Nephron progenitor cell (in vitro differentiated cells): ENCODE measurements at regions not wholly inside any gene's neighbourhood (a gene's known extent, or its start where the extent isn't known, plus 50 kb on each side); places are given as distances from the start of the nearest gene placed in this dataset.

Experiments
- DNase-seq: peaks from one replicate; pipeline ENCODE4 v3.0.0; 2021
- H3K27ac Mint-ChIP-seq: 2 replicates; pipeline ENCODE4 v1.8.0; 2021; ENCODE audit warnings: mild to moderate bottlenecking, moderate library complexity, mixed read lengths
- H3K27me3 Mint-ChIP-seq: 2 replicates; pipeline ENCODE4 v1.8.0; 2021; ENCODE audit warnings: mild to moderate bottlenecking, low read depth, mixed read lengths; ENCODE audit not compliant: poor library complexity
- H3K36me3 Mint-ChIP-seq: 2 replicates; pipeline ENCODE4 v1.8.0; 2021; ENCODE audit warnings: low read depth, mixed read lengths
- H3K4me1 Mint-ChIP-seq: 2 replicates; pipeline ENCODE4 v1.8.0; 2021; ENCODE audit warnings: mixed read lengths
- H3K4me3 Mint-ChIP-seq: 2 replicates; pipeline ENCODE4 v1.8.0; 2021; ENCODE audit warnings: mild to moderate bottlenecking, moderate library complexity, mixed read lengths
- H3K9me3 Mint-ChIP-seq: 2 replicates; pipeline ENCODE4 v1.8.0; 2021; ENCODE audit warnings: mild to moderate bottlenecking, moderate library complexity, mixed read lengths
- CTCF ChIP-seq: fragments of 200-600 bp; sonication (generic); IDR thresholded peaks from 2 replicates; pipeline ENCODE4 v1.5.0; 2021; ENCODE audit warnings: antibody characterized with exemption

- Mint-ChIP-seq H3K9me3 (peaks cover 19% of the 10 kb centered on the region), H3K27ac (no peak overlapping the region), H3K4me1 (peaks cover 5% of the 10 kb centered on the region), H3K36me3 (no peaks in the 10 kb centered on the region), H3K4me3 (no peak overlapping the region), H3K27me3 (peaks cover 6% of the 10 kb centered on the region)
- no peak for DNase-seq
- no peak for TF ChIP-seq CTCF
Observed at GRCh38 chr12:126773012-126773411, 1494.0 kb upstream of the TMEM132C start.

DNA sequence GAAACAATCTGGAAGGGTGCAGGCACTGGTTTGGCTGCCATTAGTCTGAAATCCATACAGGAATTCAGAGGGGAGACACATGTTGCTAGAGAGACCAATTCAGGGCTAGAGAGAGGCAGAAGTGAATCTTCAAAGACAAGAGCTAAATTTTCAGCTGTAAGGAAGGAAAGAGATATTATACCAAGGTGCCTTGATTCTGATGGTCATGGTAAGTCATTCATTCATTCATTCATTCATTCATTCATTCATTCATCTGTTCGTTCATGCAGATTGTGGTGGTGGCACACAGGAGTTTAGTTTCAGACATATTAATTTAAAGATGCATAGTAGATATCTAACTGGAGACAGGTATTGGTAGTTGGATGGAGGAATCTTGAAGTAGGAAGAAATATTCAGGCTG is 1493.5 kb upstream of the TMEM132C start:
- H3K4me3 Mint-ChIP-seq: no peak overlapping the region
- DNase-seq: no peak
- H3K27ac Mint-ChIP-seq: no peak overlapping the region
- TF ChIP-seq CTCF: no peak
- peaks cover 5% of the 10 kb centered on the region for H3K4me1 Mint-ChIP-seq
- no peaks in the 10 kb centered on the region for H3K36me3 Mint-ChIP-seq
- H3K9me3 Mint-ChIP-seq: peaks cover 14% of the 10 kb centered on the region
- H3K27me3 Mint-ChIP-seq: peaks cover 3% of the 10 kb centered on the region

DNA sequence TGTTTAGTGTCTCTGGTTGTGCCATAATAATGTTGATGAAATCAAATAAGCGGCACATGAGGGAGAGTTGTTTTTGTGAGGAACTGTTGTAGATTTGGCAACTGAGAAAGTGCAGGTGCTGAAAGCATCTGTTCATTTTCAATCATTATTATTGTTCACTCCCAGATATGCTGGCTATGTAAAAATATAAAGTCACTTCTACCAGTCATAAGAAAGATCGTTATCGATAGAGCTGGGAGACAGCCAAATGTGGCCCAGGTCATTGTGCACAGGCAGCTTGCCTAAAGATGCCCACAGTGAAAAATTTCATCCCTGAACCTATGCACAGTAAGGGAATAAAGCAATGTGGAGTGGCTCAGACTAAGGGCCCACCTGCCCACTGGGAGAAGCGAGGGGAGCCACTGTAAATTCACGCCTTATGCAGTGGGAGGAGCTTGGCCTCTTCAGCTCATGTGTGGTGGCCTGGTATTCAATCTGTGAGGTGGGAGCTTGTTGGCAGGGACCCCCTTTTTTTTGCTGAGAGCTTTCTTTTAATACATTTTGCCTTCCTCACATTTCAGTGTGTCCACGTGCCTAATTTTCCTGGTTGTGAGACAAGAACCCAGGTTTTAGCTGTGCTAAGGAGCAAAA is 1490.8 kb upstream of the TMEM132C start:
- no peaks in the 10 kb centered on the region for H3K36me3 Mint-ChIP-seq
- H3K9me3 Mint-ChIP-seq: peaks cover 9% of the 10 kb centered on the region
- peaks cover 17% of the 10 kb centered on the region for H3K27me3 Mint-ChIP-seq
- TF ChIP-seq CTCF: no peak
- DNase-seq: no peak
- H3K4me1 Mint-ChIP-seq: peaks cover 5% of the 10 kb centered on the region
- no peak overlapping the region for H3K27ac Mint-ChIP-seq
- no peak overlapping the region for H3K4me3 Mint-ChIP-seq

DNA sequence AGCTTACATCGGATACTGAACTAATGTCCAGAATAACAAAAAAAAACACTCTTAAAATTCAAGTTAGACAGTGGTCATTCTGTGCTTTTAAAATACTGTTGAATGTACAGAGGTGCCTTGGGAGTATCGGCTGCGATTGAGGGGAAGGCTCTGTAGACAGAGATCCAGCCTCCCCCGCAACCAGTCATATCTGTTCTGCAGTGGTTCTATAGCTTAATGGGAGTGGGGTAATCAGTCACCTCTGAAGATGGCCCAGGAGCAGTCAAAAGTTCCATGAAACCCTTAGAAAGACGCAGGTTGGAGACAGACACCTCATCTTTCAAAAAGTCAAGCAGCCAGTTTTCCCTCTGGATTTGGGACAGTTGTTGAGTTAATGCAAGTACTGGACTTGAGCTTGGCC is 1486.6 kb upstream of the TMEM132C start:
- no peak for TF ChIP-seq CTCF
- no peaks in the 10 kb centered on the region for H3K9me3 Mint-ChIP-seq
- no peak for DNase-seq
- peaks cover 23% of the 10 kb centered on the region for H3K27me3 Mint-ChIP-seq
- peaks cover 4% of the 10 kb centered on the region for H3K4me1 Mint-ChIP-seq
- no peak overlapping the region for H3K4me3 Mint-ChIP-seq
- no peak overlapping the region for H3K27ac Mint-ChIP-seq
- H3K36me3 Mint-ChIP-seq: no peaks in the 10 kb centered on the region

GRCh38 chr12:126781593-126781992 is 1485.4 kb upstream of the TMEM132C start:
- no peaks in the 10 kb centered on the region for H3K36me3 Mint-ChIP-seq
- H3K27ac Mint-ChIP-seq: no peak overlapping the region
- no peak for TF ChIP-seq CTCF
- peaks cover 4% of the 10 kb centered on the region for H3K4me1 Mint-ChIP-seq
- DNase-seq: no peak
- no peaks in the 10 kb centered on the region for H3K9me3 Mint-ChIP-seq
- no peak overlapping the region for H3K4me3 Mint-ChIP-seq
- H3K27me3 Mint-ChIP-seq: peaks cover 31% of the 10 kb centered on the region

DNA sequence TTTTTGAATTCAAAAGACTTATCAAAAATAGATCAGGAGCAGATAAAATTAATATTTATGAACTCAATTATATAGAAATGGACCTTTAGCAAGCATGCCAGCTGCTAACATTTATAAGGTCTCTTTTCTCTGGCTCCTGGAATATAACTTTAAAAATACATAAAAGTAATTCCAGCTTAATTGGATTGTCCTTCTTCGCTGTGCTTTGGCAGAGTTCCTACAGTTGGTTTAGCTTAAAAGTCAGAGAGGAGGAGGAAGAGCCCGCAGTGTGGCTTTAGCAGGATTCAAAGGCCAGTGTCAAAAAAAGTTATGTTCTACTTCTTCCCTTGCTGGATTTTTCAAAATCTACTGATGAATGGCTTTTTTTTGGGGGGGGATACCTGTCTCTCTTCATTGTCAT is 1484.9 kb upstream of the TMEM132C start:
- no peak for DNase-seq
- H3K27ac Mint-ChIP-seq: no peak overlapping the region
- H3K27me3 Mint-ChIP-seq: peaks cover 33% of the 10 kb centered on the region
- H3K9me3 Mint-ChIP-seq: no peaks in the 10 kb centered on the region
- H3K4me3 Mint-ChIP-seq: no peak overlapping the region
- H3K4me1 Mint-ChIP-seq: peaks cover 4% of the 10 kb centered on the region
- H3K36me3 Mint-ChIP-seq: no peaks in the 10 kb centered on the region
- no peak for TF ChIP-seq CTCF
